GM12878 (cell line): ENCODE measurements at regions not wholly inside any gene's neighbourhood (a gene's known extent, or its start where the extent isn't known, plus 50 kb on each side); places are given as distances from the start of the nearest gene placed in this dataset.

Experiments
- ATAC-seq: fragments of 200-7000 bp; cut with Tn5 transposase; 3 replicates; pipeline ENCODE4 v1.9.1; 2020; ENCODE audit warnings: mild to moderate bottlenecking, moderate library complexity
- BruUV-seq: library from RNA; stranded (reverse); fragments of 400-500 nt; replicated peaks from 2 replicates; lab custom pipeline; 2021; lab: Mats Ljungman, UMichigan
- CTCF ChIA-PET: fragments of 300-600 bp; sonication (Branson Sonifier 250); formaldehyde crosslinking; extraction: SDS; loops from one replicate; lab custom pipeline; 2021; ENCODE audit warnings: inconsistent platforms; lab: Yijun Ruan, JAX
- POLR2A ChIA-PET: fragments of 350-600 bp; formaldehyde crosslinking; extraction: SDS; loops from one replicate; lab custom pipeline; 2021; ENCODE audit warnings: inconsistent platforms; lab: Charles Lee
- RAD21 ChIA-PET: fragments of 300-600 bp; sonication (Branson Sonifier 250); formaldehyde crosslinking; loops from one replicate; lab custom pipeline; 2023; ENCODE audit warnings: antibody characterized with exemption; ENCODE audit not compliant: unreplicated experiment; lab: Charles Lee
- SMC1A ChIA-PET: fragments of 300-600 bp; sonication (Branson Sonifier 250); formaldehyde crosslinking; loops from one replicate; lab custom pipeline; 2023; ENCODE audit not compliant: unreplicated experiment, uncharacterized antibody; lab: Charles Lee
- DNase-seq: peaks from one replicate; pipeline ENCODE4 v3.0.0-alpha.2; 2011; ENCODE audit warnings: low read depth, low spot score
- FAIRE-seq: peaks from 3 replicates; lab custom pipeline; 2011; peaks lifted over from hg19 to GRCh38; lab: Jason Lieb, UNC
- H2AFZ ChIP-seq: 2 replicates; pipeline ENCODE4 v1.6.0; 2011; ENCODE audit warnings: low read depth, low read length, control low read depth; ENCODE audit not compliant: control insufficient read depth
- H3K27ac ChIP-seq: 2 replicates; pipeline ENCODE4 v1.5.1; 2011; ENCODE audit warnings: control low read depth; ENCODE audit not compliant: control insufficient read depth, insufficient read depth
- H3K27me3 ChIP-seq, 2 experiments: replicated peaks in 1 of 2; 2 replicates each; pipeline versions ENCODE4 v1.6.0 to v1.6.1; 2011; ENCODE audit warnings: low read length in 1 of 2; ENCODE audit not compliant: control insufficient read depth in 2 of 2, insufficient read depth in 2 of 2
- H3K36me3 ChIP-seq, 2 experiments: 2 replicates each; pipeline ENCODE4 v1.5.1; 2011; ENCODE audit warnings: low read length in 1 of 2; ENCODE audit not compliant: control insufficient read depth in 2 of 2, insufficient read depth in 2 of 2
- H3K4me1 ChIP-seq: 2 replicates; pipeline ENCODE4 v1.6.1; 2011; ENCODE audit warnings: mild to moderate bottlenecking, low read length, moderate library complexity, mixed read lengths; ENCODE audit not compliant: control insufficient read depth, insufficient read depth
- H3K4me2 ChIP-seq: 2 replicates; pipeline ENCODE4 v1.6.0; 2011; ENCODE audit warnings: control low read depth; ENCODE audit not compliant: control insufficient read depth, insufficient read depth
- H3K4me3 ChIP-seq: fragments of 200-600 bp; sonication (generic); 2 replicates; pipeline ENCODE4 v1.5.1; 2016
- H3K79me2 ChIP-seq: 2 replicates; pipeline ENCODE4 v1.6.0; 2011; ENCODE audit warnings: low read length; ENCODE audit not compliant: control insufficient read depth, insufficient read depth
- H3K9ac ChIP-seq: 2 replicates; pipeline ENCODE4 v1.8.0; 2011; ENCODE audit warnings: low read length, control low read depth, mixed read lengths; ENCODE audit not compliant: control insufficient read depth, insufficient read depth
- H3K9me3 ChIP-seq: replicated peaks from 3 replicates; pipeline ENCODE4 v1.5.1; 2011; ENCODE audit warnings: mild to moderate bottlenecking, low read length; ENCODE audit not compliant: control insufficient read depth, insufficient read depth
- H4K20me1 ChIP-seq: 2 replicates; pipeline ENCODE4 v1.6.0; 2011; ENCODE audit not compliant: control insufficient read depth, insufficient read depth
- BHLHE40 ChIP-seq, 2 experiments: fragments of 450-650 bp in 1 of 2; IDR thresholded peaks; 2 replicates each; pipeline ENCODE4 v1.6.1; 2011 to 2017; ENCODE audit warnings: low read depth in 2 of 2, borderline replicate concordance in 1 of 2, improper control_type of control experiment in 1 of 2, low read length in 1 of 2, mild to moderate bottlenecking in 1 of 2
- CBFB ChIP-seq: IDR thresholded peaks from 2 replicates; pipeline ENCODE4 v1.6.1; 2016; ENCODE audit warnings: antibody characterized with exemption, low read depth
- CHD1 ChIP-seq: IDR thresholded peaks from 2 replicates; pipeline ENCODE4 v1.6.1; 2012; ENCODE audit warnings: low read depth, low read length, improper control_type of control experiment
- EZH2 ChIP-seq: IDR thresholded peaks from 2 replicates; pipeline ENCODE4 v1.6.1; 2012; ENCODE audit warnings: low read depth, mild to moderate bottlenecking, control low read depth, inconsistent platforms, low read length, borderline replicate concordance; ENCODE audit not compliant: control insufficient read depth
- HDGF ChIP-seq: fragments of 450-650 bp; IDR thresholded peaks from 2 replicates; pipeline ENCODE4 v1.6.1; 2016; ENCODE audit warnings: antibody characterized with exemption
- IKZF1 ChIP-seq: fragments of 450-650 bp; conservative IDR thresholded peaks from 2 replicates; pipeline ENCODE4 v1.6.1; 2017; ENCODE audit warnings: antibody characterized with exemption, mild to moderate bottlenecking
- NBN ChIP-seq: fragments of 450-650 bp; IDR thresholded peaks from 2 replicates; pipeline ENCODE4 v1.6.1; 2016
- NFXL1 ChIP-seq: fragments of 450-650 bp; IDR thresholded peaks from 2 replicates; pipeline ENCODE4 v1.6.1; 2017; ENCODE audit warnings: antibody characterized with exemption, mild to moderate bottlenecking, borderline replicate concordance
- PAX8 ChIP-seq: fragments of 450-650 bp; IDR thresholded peaks from 2 replicates; pipeline ENCODE4 v1.6.1; 2017; ENCODE audit warnings: mild to moderate bottlenecking, moderate library complexity
- RCOR1 ChIP-seq: conservative IDR thresholded peaks from 2 replicates; pipeline ENCODE4 v1.6.1; 2012; ENCODE audit warnings: low read depth, low read length, improper control_type of control experiment
- REST ChIP-seq: IDR thresholded peaks from 2 replicates; pipeline ENCODE4 v1.6.1; 2012; ENCODE audit warnings: mild to moderate bottlenecking, low read depth, low read length
- SIN3A ChIP-seq: IDR thresholded peaks from 2 replicates; pipeline ENCODE4 v1.6.1; 2012; ENCODE audit warnings: low read depth, low read length, improper control_type of control experiment
- TAF1 ChIP-seq: IDR thresholded peaks from 2 replicates; pipeline ENCODE4 v1.6.1; 2011; ENCODE audit warnings: mild to moderate bottlenecking, low read depth, low read length, borderline replicate concordance
- TCF12 ChIP-seq: IDR thresholded peaks from 2 replicates; pipeline ENCODE4 v1.6.1; 2011; ENCODE audit warnings: low read depth, mild to moderate bottlenecking, low read length
- USF2 ChIP-seq: IDR thresholded peaks from 2 replicates; pipeline ENCODE4 v1.6.1; 2011; ENCODE audit warnings: low read depth, low read length, improper control_type of control experiment, borderline replicate concordance
- ZBTB40 ChIP-seq: fragments of 450-650 bp; IDR thresholded peaks from 2 replicates; pipeline ENCODE4 v1.6.1; 2016; ENCODE audit warnings: mild to moderate bottlenecking, moderate library complexity, borderline replicate concordance
- ZNF217 ChIP-seq: fragments of 450-650 bp; IDR thresholded peaks from 2 replicates; pipeline ENCODE4 v1.6.1; 2017; ENCODE audit warnings: antibody characterized with exemption, mild to moderate bottlenecking
- whole genome bisulfite sequencing: methylation state at CpG from one replicate; pipeline ENCODE4 v1.1.6; 2016; ENCODE audit warnings: low lambda C conversion rate; ENCODE audit not compliant: insufficient replicate concordance, insufficient coverage; ENCODE audit errors: missing lambda C conversion rate; 5-methylcytosine and 5-hydroxymethylcytosine counted together
- in situ Hi-C: fragments of 300-500 bp; cut with MboI; formaldehyde crosslinking; loops from 9 replicates; pipeline ENCODE4 v1.14.3; 2018; ENCODE audit warnings: mixed read lengths
- intact Hi-C: fragments of 100-400 bp; cut with micrococcal nuclease; formaldehyde crosslinking; loops from one replicate; pipeline ENCODE4 v1.14.2; 2022; ENCODE audit not compliant: unreplicated experiment

- ChIA-PET CTCF (no interaction called here), POLR2A (no interaction called here), SMC1A (no interaction called here), RAD21 (no interaction called here)
- no peak overlapping the region for H3K4me2 ChIP-seq
- H3K4me3 ChIP-seq, result no peak overlapping the region
- no peak overlapping the region for H2AFZ ChIP-seq
- WGBS, result 31% methylated on average over 6 of the region's 6 CpGs
- H3K9me3 ChIP-seq, result no peaks in the 10 kb centered on the region
- no peaks in the 10 kb centered on the region; the same call in 1 of the 2 replicates for H3K79me2 ChIP-seq
- no peaks in the 10 kb centered on the region for H4K20me1 ChIP-seq
- BruUV-seq, result no TSS peak
- H3K9ac ChIP-seq, result no peak overlapping the region
- peaks cover 9% of the 10 kb centered on the region for H3K4me1 ChIP-seq
- intact Hi-C loops (no loop called here), in situ Hi-C loops (no loop called here)
- H3K36me3 ChIP-seq, result no peaks in the 10 kb centered on the region
- no peak overlapping the region for H3K27ac ChIP-seq
- H3K27me3 ChIP-seq, result no peaks in the 10 kb centered on the region; a peak in 2 of 4 replicates
- DNase-seq, result no peak
- ATAC-seq, result no peak
- FAIRE-seq, result no peak
- TF ChIP-seq ZNF217 (no peak), SIN3A (no peak), TCF12 (no peak), IKZF1 (no peak), USF2 (no peak), HDGF (no peak), CHD1 (no peak), NBN (no peak), REST (no peak), RCOR1 (no peak), BHLHE40 (IDR thresholded peaks at IDR 0.05; ENCODE audit: borderline replicate concordance in 1 of 2, low read depth in 2 of 2, low read length in 1 of 2) (no peak), NFXL1 (no peak), ZBTB40 (no peak), TAF1 (no peak), EZH2 (no peak), CBFB (no peak), PAX8 (no peak)
These were observed 62.6 kb upstream of the WNT7B start for GRCh38 chr22:46039535-46039934.
